ENCODE measurements at regions not wholly inside any gene's neighbourhood (a gene's known extent, or its start where the extent isn't known, plus 50 kb on each side); places are given as distances from the start of the nearest gene placed in this dataset.
"Not testable (repeated sequence)": the region's sequence is repeated elsewhere in the genome, so short reads cannot be mapped to it uniquely, and the experiment has no call there.

- no peak for DNase-seq (ENCODE audit: low read depth in 2 of 2)
Observed at GRCh38 chr5:125465703-125466102, 719.3 kb upstream of the ZNF608 start.

- DNase-seq (ENCODE audit: low read depth in 2 of 2) = no peak
Observed at GRCh38 chr5:125467222-125467621, 720.8 kb upstream of the ZNF608 start.

DNA sequence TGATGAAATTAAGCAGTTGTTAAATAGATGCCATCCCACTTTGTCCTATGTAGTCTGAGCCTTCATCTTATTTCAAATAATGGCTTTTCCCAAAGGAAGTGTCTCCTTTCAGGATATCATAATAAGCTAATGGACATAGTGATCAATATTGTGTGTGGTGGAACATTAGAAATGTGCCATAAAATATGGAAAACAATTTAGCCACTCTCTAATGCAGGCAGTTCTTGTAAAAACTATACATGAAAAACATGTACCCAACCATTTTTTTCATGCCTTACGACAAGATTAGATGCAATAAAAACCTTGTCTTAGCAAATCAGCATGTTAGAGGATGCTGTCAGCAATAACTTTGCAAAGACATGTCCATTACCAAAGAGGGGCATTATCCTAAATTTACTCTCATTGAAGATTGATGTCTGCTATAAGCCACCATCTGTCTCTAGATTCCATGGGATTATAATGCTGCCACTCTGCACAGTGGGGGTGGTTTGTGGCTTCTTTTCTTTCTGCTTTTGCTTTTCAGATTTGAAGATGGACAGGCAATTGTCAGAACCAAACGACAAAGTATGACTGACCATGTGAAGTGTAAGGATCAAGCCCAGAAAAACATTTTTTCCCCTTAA is 724.0 kb upstream of the ZNF608 start:
- no peak for DNase-seq (ENCODE audit: low read depth in 2 of 2)

- DNase-seq (ENCODE audit: low read depth in 2 of 2) = no peak
Observed at GRCh38 chr5:125476901-125477585, 730.6 kb upstream of the ZNF608 start.

GRCh38 chr5:125477586-125477975 is 731.1 kb upstream of the ZNF608 start:
- no peak for DNase-seq (ENCODE audit: low read depth in 2 of 2)

GRCh38 chr5:125478599-125478998 is 732.2 kb upstream of the ZNF608 start:
- no peak for DNase-seq (ENCODE audit: low read depth in 2 of 2)

- no peak for DNase-seq (ENCODE audit: low read depth in 2 of 2)
Observed at GRCh38 chr5:125480911-125481310, 734.5 kb upstream of the ZNF608 start.

DNA sequence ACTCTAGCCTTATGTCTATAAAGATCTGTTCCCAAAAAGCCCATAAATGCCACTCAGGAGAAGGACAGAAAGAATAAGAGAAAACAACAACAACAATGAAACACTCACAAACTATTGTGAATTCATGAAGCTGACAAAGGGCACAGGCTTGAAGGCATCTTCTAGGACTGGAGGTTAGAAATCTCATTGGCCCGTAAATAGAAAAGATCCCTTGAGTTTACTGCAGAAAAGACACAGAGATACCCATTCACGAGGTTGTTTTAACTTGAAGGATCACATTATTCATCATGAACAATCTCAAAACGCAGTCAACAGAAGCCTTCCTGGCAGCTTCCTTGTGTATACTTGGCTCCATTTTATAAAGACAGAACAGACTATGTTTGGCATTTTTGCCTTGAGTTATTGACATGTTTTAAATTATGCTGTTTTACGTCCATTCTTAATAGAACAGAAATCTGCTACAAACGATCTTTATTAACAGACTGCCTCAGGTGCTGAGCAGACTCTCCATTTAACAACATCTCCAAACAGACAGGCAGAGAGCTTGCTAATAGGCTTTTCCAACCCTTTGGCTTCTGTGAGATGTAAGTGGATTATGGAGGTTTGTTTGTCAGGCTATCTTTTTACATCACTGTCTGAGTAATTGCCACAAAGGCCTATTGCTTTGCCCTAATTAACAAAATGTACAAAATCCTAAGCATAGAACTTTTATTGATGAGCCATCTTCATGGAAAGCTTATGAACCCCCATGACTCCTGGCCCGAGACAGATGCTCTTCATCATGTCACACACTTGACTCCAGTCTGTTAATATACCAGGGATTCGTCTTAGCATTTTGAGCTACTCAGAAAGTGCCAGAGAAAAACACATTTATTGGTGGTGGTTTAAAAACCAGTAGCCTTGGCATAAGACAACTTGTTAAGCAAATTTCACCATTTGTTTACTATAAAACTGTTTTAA is 735.3 kb upstream of the ZNF608 start:
- no peak for DNase-seq (ENCODE audit: low read depth in 2 of 2)

DNA sequence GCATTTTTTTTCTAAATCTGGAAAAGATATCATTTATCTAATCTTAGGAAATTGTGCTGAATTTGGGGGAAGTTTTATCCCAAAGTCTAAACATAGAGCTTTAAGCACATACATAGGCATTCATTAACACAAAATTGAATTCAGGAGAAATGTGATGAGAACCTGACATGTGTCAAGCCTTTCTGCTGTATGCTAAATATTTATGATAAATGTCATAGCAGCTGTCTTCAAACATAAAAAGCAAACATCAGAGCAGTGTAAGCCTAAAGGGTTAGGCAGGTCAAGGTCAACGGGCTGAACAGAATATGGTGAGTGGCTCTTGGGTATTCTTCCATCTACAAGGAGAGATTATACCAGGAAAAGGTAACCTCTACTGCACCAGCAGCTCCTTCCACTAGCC is 737.2 kb upstream of the ZNF608 start:
- DNase-seq (ENCODE audit: low read depth in 2 of 2) = no peak

- no peak for DNase-seq (ENCODE audit: low read depth in 2 of 2)
Observed at GRCh38 chr5:125484272-125484741, 737.9 kb upstream of the ZNF608 start.

DNA sequence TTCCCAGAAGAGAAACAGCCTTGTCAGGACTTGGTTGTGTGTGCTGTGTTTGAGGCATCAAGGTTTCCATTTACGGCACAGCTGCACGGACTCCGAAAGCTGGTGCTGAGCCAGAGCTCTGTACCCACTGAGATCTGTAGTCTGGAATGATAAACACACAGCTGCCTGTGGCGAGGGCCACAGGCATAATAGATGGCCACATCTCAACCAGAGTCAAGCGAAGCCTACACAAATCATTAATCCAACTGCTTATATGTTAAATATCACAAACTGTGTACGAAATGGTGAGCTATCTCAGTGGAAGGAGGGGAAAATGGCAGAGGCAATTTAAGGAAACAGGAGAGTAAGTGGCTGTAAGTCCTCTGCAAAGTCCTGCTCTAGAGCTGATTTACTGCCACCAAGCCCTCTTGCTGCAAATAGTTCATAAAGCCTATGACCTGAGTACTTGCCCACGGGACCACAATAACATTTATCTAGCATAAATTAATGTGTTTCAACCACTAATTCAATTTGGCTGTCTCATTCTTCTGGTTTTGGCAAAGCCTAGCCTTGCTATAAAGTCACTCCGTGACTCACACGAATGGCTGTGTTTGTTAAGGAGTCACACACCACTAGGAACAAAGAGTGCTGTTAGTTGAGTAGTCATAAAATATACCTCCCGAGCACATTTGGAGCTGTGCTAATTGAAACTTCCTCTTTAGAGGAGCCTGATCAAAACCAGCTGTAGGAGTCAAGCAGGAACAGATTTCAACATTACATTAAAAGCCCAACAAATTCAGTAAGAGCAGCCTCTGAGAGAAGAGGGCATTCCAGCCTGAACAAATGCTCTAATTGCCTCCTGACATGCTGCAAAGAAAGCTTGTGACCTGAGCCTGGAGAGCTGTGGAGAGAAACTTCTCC is 738.6 kb upstream of the ZNF608 start:
- DNase-seq (ENCODE audit: low read depth in 2 of 2) = no peak

- no peak for DNase-seq (ENCODE audit: low read depth in 2 of 2)
Observed at GRCh38 chr5:125485771-125486170, 739.3 kb upstream of the ZNF608 start.

- no peak for DNase-seq (ENCODE audit: low read depth in 2 of 2)
Observed at GRCh38 chr5:125486634-125487033, 740.2 kb upstream of the ZNF608 start.

DNA sequence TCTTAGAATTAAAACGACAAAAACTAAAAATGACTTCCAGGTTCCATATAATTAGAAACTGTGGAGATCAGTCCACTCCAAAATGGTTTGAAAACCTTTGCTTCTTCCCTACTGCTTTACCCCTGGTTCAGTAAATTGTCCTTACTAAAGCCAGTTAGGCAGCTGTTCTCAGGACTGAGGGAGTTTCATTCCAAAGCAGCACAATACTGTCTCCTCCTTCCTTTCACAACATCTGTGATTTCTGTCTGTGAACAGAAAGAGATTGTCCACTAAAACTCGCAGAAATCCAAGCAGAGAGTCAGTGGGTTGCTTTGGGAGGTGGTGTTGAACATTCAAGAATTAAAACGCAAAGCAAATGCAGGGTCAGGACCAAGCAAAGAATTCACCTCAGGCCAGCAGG is 740.8 kb upstream of the ZNF608 start:
- no peak for DNase-seq (ENCODE audit: low read depth in 2 of 2)

DNA sequence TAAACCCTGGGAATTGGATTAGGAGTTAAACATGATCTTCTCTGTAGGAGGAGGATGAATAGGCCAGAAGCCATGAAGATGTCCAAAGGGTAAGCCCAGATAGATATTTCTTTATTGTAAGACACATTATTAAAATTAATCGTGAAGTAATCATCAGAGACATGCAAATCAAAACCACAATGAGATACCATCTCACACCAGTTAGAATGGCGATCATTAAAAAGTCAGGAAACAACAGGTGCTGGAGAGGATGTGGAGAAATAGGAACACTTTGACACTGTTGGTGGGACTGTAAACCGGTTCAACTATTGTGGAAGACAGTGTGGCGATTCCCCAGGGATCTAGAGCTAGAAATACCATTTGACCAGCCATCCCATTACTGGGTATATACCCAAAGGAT is 741.2 kb upstream of the ZNF608 start:
- DNase-seq (ENCODE audit: low read depth in 2 of 2) = not testable (repeated sequence)

DNA sequence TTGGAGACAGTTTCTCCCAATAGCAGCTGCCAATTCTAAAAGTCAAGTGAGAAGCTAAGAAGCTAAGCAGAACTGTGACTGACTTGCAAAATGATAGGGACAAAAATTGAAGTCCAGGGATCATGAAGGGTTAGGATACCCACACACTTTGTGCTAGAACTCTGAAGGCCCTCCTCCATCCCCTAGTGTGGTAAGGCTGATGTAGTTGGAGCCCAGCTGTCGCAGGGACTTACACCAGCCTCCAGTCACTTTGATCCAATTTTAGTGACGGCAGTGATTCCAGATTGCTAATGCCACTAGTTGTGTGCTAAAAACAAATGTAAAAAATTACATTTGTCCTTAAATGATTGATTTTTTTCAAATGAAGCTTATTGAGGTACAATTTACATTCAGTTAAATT is 742.7 kb upstream of the ZNF608 start:
- no peak for DNase-seq (ENCODE audit: low read depth in 2 of 2)

DNA sequence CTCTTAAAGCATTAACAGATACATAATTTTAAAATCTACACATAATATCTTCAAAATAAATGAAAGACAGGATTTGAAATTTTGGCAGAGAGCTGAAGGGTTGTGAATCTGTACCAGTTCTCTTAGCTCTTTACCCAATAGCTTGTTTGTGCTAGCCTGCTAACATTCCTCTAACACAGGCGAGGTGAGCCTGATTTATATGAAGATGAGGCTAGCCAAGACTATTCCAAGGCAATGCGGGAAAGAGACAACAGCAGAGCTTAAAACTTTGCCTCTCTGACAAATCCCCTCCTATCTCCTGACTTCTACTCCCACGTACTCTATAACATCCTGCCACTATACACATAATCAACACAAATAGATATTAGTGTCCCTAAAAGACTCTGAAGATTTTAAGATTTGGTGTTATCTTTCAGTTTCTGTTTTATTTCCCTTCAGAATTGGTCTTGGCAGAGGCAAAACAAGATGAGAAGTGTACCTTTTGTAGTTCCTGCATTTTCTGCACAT is 745.6 kb upstream of the ZNF608 start:
- no peak for DNase-seq (ENCODE audit: low read depth in 2 of 2)

GRCh38 chr5:125492977-125493376 is 746.5 kb upstream of the ZNF608 start:
- DNase-seq (ENCODE audit: low read depth in 2 of 2) = no peak

DNA sequence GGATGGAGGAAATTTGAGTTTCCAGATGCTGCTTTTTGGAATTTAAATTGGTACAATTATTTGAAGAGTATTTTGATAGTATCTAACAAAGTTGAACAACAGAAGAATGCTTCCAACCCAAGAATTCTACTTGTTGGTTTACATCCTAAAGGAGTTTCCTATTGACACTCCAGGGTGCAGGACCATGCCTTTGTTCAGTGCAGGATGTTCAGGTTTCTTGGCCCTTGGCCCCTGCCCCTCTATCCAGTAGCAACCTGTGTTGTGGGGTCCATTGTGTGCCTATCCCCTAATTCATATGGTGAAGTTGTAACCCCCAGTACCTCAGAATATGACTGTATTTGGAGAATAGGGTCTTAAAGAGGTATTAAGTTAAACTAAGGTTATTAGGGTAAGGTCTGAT is 750.0 kb upstream of the ZNF608 start:
- no peak for DNase-seq (ENCODE audit: low read depth in 2 of 2)

DNA sequence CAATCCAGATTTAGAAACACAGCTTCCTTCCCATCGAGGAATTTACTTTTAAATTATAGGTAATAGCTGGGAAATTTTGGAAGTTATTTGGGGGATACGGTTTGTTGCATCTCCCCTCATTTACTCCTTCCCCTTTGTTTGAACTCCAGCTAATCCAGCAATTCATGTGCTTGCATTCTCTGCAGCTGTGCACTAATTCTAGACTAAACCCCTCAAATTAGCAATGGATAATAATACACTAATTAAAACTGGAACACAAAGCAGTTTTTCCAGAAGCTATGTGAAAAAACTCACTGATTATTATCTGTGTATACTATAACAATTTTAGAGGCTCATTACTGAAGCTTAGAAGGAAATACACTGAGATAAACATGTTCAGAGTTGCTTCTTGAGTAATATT is 751.2 kb upstream of the ZNF608 start:
- no peak for DNase-seq (ENCODE audit: low read depth in 2 of 2)

DNA sequence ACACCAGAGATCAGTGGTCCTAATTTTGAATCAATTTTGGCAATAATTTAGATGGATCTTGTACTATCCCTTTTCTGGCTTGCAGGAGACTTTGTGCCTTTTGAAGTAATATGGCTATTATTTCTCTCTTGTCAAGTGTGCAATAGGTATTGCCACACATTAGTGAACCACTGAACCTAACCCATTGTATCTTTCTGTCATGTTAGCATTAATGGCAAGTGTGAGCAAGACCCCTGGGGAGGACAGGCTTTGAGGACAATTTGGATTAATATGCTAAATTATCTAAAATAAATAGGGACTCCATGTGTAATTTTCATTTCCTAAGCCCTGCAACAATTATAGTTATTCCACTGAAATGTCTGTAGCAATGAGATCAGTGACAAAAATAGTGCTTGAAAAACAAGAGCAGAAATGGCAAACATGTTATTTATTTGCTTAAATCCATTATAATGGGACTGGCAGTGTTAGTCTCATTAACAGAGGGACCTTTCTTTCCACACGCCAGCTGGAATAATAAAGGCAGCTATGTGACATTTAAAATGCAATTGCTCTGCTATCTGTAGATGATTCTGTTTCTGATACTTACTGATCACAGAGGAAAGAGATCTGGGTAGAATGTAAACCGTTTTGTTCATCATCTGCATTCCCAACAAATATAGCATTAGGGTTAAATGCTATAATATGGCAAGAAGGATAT is 753.3 kb upstream of the ZNF608 start:
- no peak for DNase-seq (ENCODE audit: low read depth in 2 of 2)
